Central memory CD4-positive, alpha-beta T cell (primary cell): ENCODE measurements at regions not wholly inside any gene's neighbourhood (a gene's known extent, or its start where the extent isn't known, plus 50 kb on each side); places are given as distances from the start of the nearest gene placed in this dataset.

ENCODE experiments used
- DNase-seq: peaks from one replicate; pipeline ENCODE4 v3.0.0; 2022

DNA sequence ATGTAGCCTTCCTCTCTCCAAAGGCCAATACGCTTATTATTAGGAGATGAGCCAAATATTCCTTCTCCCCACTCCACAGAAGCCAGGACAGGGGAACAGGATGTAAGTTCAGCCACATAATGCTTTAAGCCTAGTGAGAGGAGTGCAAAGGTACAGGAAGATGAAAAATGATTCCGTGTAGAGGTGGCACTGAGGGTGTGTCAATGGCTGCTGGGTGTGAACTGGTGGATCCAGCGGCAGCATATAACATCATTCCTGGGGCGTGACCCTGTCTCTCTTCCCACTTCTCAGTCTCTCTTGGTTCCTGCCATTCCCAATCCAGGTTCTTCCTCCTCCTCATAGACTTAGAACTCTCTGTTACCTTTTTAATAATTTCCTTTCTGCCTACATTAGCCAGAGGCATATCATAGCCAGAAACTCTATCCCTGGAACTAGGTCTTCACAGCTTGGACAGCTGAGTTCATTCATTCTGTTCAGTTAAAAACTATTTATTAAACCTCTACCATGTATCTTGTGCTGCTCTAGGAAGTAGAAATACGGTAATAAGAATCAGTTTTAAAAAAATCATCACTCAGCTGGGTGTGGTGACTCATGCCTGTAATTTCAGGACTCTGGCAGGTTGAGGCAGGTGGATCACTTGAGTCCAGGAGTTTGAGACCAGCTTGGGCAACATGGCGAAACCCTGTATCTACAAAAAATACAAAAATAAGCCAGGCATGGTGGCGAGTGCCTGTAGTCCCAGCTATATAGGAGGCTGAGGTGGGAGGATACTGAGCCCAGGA is 58.0 kb upstream of the FAM20A start:
- no peak for DNase-seq

DNA sequence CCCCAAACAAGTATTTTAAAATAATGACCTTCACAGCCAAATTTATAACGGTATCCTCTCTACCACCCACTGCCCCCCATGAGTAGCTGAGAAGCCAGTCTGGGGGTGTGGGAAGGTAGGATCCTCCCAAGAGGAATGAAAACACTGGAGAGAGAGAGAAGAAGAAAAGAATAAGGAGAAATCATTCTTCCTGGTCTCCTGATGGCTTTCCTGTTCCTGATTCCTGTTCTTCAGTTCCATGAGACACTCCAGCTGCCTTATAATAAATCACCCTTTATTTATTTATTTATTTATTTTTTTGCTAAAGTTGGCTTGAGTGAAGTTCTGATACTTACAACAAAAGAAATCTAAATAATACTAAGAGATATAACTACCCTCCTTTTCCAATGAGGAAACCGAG is 56.4 kb upstream of the FAM20A start:
- DNase-seq, result no peak

DNA sequence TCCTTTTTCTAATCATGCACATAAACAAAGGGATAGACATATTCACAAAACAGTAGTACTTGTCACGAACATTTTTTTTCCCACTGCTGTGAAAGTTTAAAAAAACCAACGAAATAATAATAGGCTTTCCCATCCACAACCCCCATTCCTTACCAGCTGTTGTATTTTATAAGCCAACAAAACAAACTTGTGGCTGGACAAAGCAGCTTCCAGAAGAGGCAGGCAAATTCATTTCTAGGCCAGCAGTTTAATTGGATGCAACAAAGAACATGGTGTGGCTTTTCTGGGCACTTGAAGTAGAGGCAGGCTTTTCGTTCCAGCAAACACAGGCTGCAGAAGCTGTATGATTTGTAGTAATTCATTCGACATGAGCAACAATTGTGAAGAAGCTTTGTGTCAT is 56.0 kb upstream of the FAM20A start:
- no peak for DNase-seq

DNA sequence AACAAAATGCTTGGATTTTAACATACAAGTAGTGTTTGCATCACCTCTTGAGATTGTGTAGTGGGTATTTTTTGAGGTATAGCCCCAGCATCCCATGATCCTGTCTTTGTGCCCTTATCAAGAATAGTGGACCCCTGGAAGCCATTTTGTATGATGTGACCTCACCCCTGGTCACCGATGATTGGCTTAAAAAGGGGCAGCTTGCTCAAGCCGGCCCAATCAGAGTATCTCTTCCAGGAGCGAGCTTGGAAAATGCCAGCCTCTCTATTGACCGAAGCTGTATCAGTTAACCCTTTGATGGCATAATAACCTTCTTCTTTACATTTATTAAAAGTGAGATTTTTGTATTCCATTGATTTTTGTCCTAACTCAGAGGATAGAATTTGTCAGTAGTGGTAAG is 55.5 kb upstream of the FAM20A start:
- DNase-seq, result no peak
